ENCODE measurements at regions not wholly inside any gene's neighbourhood (a gene's known extent, or its start where the extent isn't known, plus 50 kb on each side); places are given as distances from the start of the nearest gene placed in this dataset.

- H3K36me3 ChIP-seq, result no peaks in the 10 kb centered on the region
- H3K4me1 ChIP-seq, result no peaks in the 10 kb centered on the region
- H3K4me3 ChIP-seq, result no peak overlapping the region
- H3K9me3 ChIP-seq, result no peaks in the 10 kb centered on the region
- TF ChIP-seq CTCF (IDR thresholded peaks at IDR 0.05) (no peak), POLR2A (IDR thresholded peaks at IDR 0.05) (no peak), EP300 (IDR thresholded peaks at IDR 0.05) (no peak)
- H3K27ac ChIP-seq, result no peak overlapping the region
- 41 to 50% methylated on average over 7 of the region's 7 CpGs for WGBS, 2 donors
- H3K27me3 ChIP-seq, result no peaks in the 10 kb centered on the region
- DNase-seq (ENCODE audit: low spot score in 2 of 2), result no peak
These were observed 190.1 kb downstream of the KLF5 start for GRCh38 chr13:73248711-73249580.

DNA sequence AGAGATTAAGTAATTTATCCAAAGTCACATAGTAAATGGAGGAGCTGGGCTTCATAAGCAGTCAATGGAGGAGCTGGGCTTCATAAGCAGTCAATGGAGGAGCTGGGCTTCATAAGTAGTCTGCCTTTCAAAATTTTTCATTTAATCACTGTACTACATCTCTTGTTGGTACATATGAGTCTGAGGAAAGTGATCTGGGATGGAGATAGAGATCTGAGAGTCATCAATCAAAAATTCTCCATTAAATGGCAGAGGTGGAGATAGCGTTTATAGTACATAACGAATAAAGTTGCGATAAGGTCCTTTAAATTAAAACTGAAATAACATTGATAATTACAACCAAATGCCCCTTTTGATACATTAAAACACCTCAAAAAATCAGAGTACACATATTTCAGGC, 189.3 kb downstream of the KLF5 start:
- no peaks in the 10 kb centered on the region for H3K9me3 ChIP-seq
- DNase-seq (ENCODE audit: low spot score in 2 of 2), result no peak
- no peak overlapping the region for H3K4me3 ChIP-seq
- no peak overlapping the region for H3K27ac ChIP-seq
- 91 to 93% methylated on average over 3 of the region's 3 CpGs for WGBS, 2 donors
- TF ChIP-seq POLR2A (IDR thresholded peaks at IDR 0.05), result no peak
- no peak for TF ChIP-seq CTCF (IDR thresholded peaks at IDR 0.05)
- no peak for TF ChIP-seq EP300 (IDR thresholded peaks at IDR 0.05)
- H3K4me1 ChIP-seq, result no peaks in the 10 kb centered on the region
- no peaks in the 10 kb centered on the region for H3K36me3 ChIP-seq
- no peaks in the 10 kb centered on the region for H3K27me3 ChIP-seq

DNA sequence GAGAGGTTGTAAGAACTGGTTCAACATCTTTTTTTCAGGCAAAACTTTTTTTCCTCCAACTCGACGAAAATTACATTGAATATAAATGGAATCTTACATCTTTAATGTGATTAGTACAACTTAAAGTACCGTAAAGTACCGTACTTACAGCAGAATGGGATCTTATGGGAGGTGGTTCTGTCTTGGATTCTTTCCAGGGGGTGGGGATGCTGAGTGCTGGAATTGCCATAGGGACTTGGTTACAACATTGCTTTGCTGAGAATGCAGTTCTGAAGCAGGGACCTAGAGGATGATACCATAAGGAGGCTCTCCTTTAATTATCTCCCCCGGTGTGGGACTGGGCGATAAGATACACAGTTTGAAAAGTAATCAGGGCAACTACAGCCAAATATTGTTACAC, 186.4 kb downstream of the KLF5 start:
- Histone ChIP-seq H3K27ac (no peak overlapping the region), H3K4me1 (no peaks in the 10 kb centered on the region), H3K36me3 (no peaks in the 10 kb centered on the region), H3K27me3 (no peaks in the 10 kb centered on the region), H3K9me3 (no peaks in the 10 kb centered on the region), H3K4me3 (no peak overlapping the region)
- DNase-seq (ENCODE audit: low spot score in 2 of 2), result no peak
- TF ChIP-seq CTCF (IDR thresholded peaks at IDR 0.05), result no peak
- no peak for TF ChIP-seq POLR2A (IDR thresholded peaks at IDR 0.05)
- no peak for TF ChIP-seq EP300 (IDR thresholded peaks at IDR 0.05)
- 89 to 90% methylated on average over 6 of the region's 6 CpGs for WGBS, 2 donors

GRCh38 chr13:73244467-73244866, 185.7 kb downstream of the KLF5 start:
- no peaks in the 10 kb centered on the region for H3K27me3 ChIP-seq
- no peaks in the 10 kb centered on the region for H3K9me3 ChIP-seq
- H3K36me3 ChIP-seq, result no peaks in the 10 kb centered on the region
- H3K27ac ChIP-seq, result no peak overlapping the region
- H3K4me3 ChIP-seq, result no peak overlapping the region
- TF ChIP-seq POLR2A (IDR thresholded peaks at IDR 0.05) (no peak), EP300 (IDR thresholded peaks at IDR 0.05) (no peak), CTCF (IDR thresholded peaks at IDR 0.05) (no peak)
- H3K4me1 ChIP-seq, result no peaks in the 10 kb centered on the region
- DNase-seq (ENCODE audit: low spot score in 2 of 2), result no peak
- WGBS, 2 donors, result 86 to 92% methylated on average over 4 of the region's 4 CpGs

- TF ChIP-seq POLR2A (IDR thresholded peaks at IDR 0.05), result no peak
- Histone ChIP-seq H3K4me3 (no peak overlapping the region), H3K27ac (no peak overlapping the region), H3K27me3 (no peaks in the 10 kb centered on the region), H3K36me3 (no peaks in the 10 kb centered on the region), H3K9me3 (no peaks in the 10 kb centered on the region), H3K4me1 (no peaks in the 10 kb centered on the region)
- no peak for DNase-seq (ENCODE audit: low spot score in 2 of 2)
- WGBS, 2 donors, result 87 to 90% methylated on average over 2 of the region's 2 CpGs
These were observed 183.8 kb downstream of the KLF5 start for GRCh38 chr13:73242515-73243015.
